ENCODE measurements at regions not wholly inside any gene's neighbourhood (a gene's known extent, or its start where the extent isn't known, plus 50 kb on each side); places are given as distances from the start of the nearest gene placed in this dataset.

GRCh38 chr1:106615473-106615872, 441.0 kb upstream of the PRMT6 start:
- Histone ChIP-seq H2AK5ac (ENCODE audit: insufficient read length, low read length) (no peak overlapping the region), H2BK12ac (ENCODE audit: insufficient read length, low read depth, low read length) (no peak overlapping the region), H2BK5ac (ENCODE audit: insufficient read length, low read length) (no peak overlapping the region), H3T11ph (ENCODE audit: low read length) (no peak overlapping the region), H3K9ac (ENCODE audit: extremely low read depth, insufficient read length, low read length) (no peak overlapping the region), H3K23ac (ENCODE audit: insufficient read length, low read depth, low read length) (no peak overlapping the region), H3K18ac (ENCODE audit: insufficient read length, low read depth, low read length) (no peak overlapping the region), H3K9me3 (ENCODE audit: control insufficient read depth, low read depth, low read length) (no peaks in the 10 kb centered on the region), H3K27me3 (ENCODE audit: insufficient read depth, low read length) (no peaks in the 10 kb centered on the region), H3K4me2 (ENCODE audit: insufficient read depth, insufficient read length, low read length) (no peak overlapping the region), H3K27ac (ENCODE audit: insufficient read length, low read depth, low read length) (no peak overlapping the region), H4K20me1 (ENCODE audit: control insufficient read depth, insufficient read depth, insufficient read length) (no peaks in the 10 kb centered on the region), H2AFZ (ENCODE audit: low read length) (no peak overlapping the region), H3K4me1 (ENCODE audit: insufficient read depth, low read length) (no peaks in the 10 kb centered on the region), H3K79me1 (ENCODE audit: insufficient read depth, low read depth, low read length, poor library complexity, severe bottlenecking) (no peaks in the 10 kb centered on the region), H3K79me2 (ENCODE audit: insufficient read depth, low read length) (no peaks in the 10 kb centered on the region), H2BK15ac (ENCODE audit: low read depth, low read length) (no peak overlapping the region), H3K14ac (ENCODE audit: insufficient read depth, low read length) (no peak overlapping the region), H3K23me2 (ENCODE audit: insufficient read length, low read depth, low read length, poor library complexity, severe bottlenecking) (no peaks in the 10 kb centered on the region), H3K56ac (ENCODE audit: insufficient read length, low read depth, low read length) (no peak overlapping the region), H4K8ac (replicated peaks; ENCODE audit: insufficient read length, low read depth, low read length) (no peak overlapping the region), H3K4ac (ENCODE audit: low read depth, low read length) (no peak overlapping the region), H4K5ac (ENCODE audit: insufficient read length, low read depth, low read length) (no peak overlapping the region), H2BK120ac (ENCODE audit: low read depth, low read length, poor library complexity, severe bottlenecking) (no peak overlapping the region), H2BK20ac (ENCODE audit: low read depth, low read length, poor library complexity, severe bottlenecking) (no peak overlapping the region), H4K91ac (ENCODE audit: insufficient read length, low read depth, low read length) (no peak overlapping the region)
- Mint-ChIP-seq H3K4me1 (no peaks in the 10 kb centered on the region), H3K9me3 (no peaks in the 10 kb centered on the region), H3K4me3 (no peak overlapping the region), H3K27me3 (ENCODE audit: low read depth) (no peaks in the 10 kb centered on the region), H3K36me3 (ENCODE audit: insufficient read depth in 1 of 3, low read depth in 3 of 3) (no peaks in the 10 kb centered on the region; a peak in 1 of 7 replicates), H3K27ac (no peak overlapping the region)
- DNase-seq = no peak
- TF ChIP-seq CTCF (conservative IDR thresholded peaks at IDR 0.05) = no peak
- no CpG with 5 or more reads among the region's 2 CpGs for WGBS (ENCODE audit: extremely low coverage, insufficient read length, low lambda C conversion rate)

Data from H9 (cell line).